Activated CD4-positive, CD25-positive, alpha-beta regulatory T cell treated with anti-CD3 and anti-CD28 coated beads, Interleukin-2, amount 50 U/mL, for 16 hours (primary cell): ENCODE measurements at regions not wholly inside any gene's neighbourhood (a gene's known extent, or its start where the extent isn't known, plus 50 kb on each side); places are given as distances from the start of the nearest gene placed in this dataset.

Source experiments
- DNase-seq: peaks from one replicate; pipeline ENCODE4 v3.0.0-alpha.2; 2020; ENCODE audit warnings: low read depth, low spot score

GRCh38 chr6:26311385-26312095, 53.5 kb upstream of the BTN3A2 start:
- peak; percentile 37 for DNase-seq

GRCh38 chr6:26312096-26312463, 52.9 kb upstream of the BTN3A2 start:
- no peak for DNase-seq

- DNase-seq, result peak; percentile 72
Observed at GRCh38 chr6:26312501-26313397, 52.2 kb upstream of the BTN3A2 start.
